ENCODE measurements at regions not wholly inside any gene's neighbourhood (a gene's known extent, or its start where the extent isn't known, plus 50 kb on each side); places are given as distances from the start of the nearest gene placed in this dataset.

DNA sequence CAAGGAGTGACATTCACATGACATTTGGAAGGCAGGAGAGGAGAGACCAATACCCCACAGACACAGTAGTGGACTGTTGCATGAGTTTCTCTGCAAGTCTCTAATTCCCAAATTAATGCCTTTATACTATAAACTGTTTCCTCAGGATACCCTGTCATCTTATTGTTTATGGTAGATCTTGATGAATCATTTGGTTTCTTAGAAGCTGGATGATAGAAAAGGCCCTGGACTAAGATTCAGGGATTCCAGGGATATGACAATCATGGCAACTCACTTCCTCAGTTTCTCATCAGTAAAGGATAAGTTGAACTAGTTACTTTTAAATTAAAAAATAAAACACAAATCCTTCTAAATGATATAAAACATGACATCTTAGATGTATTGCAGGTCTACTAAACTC, 292.5 kb downstream of the TDRD15 start:
- intact Hi-C loops (cut with DNase I) = no loop called here
- no peak for TF ChIP-seq POLR2A (IDR thresholded peaks at IDR 0.05)
- TF ChIP-seq, protein P1, sequence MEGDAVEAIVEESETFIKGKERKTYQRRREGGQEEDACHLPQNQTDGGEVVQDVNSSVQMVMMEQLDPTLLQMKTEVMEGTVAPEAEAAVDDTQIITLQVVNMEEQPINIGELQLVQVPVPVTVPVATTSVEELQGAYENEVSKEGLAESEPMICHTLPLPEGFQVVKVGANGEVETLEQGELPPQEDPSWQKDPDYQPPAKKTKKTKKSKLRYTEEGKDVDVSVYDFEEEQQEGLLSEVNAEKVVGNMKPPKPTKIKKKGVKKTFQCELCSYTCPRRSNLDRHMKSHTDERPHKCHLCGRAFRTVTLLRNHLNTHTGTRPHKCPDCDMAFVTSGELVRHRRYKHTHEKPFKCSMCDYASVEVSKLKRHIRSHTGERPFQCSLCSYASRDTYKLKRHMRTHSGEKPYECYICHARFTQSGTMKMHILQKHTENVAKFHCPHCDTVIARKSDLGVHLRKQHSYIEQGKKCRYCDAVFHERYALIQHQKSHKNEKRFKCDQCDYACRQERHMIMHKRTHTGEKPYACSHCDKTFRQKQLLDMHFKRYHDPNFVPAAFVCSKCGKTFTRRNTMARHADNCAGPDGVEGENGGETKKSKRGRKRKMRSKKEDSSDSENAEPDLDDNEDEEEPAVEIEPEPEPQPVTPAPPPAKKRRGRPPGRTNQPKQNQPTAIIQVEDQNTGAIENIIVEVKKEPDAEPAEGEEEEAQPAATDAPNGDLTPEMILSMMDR (IDR thresholded peaks at IDR 0.05) = no peak
- no peak for TF ChIP-seq POLR2AphosphoS5 (IDR thresholded peaks at IDR 0.05; ENCODE audit: insufficient read depth in 1 of 2, low read depth in 1 of 2)
- H3K4me3 ChIP-seq = no peak overlapping the region
- H3K27ac ChIP-seq = no peak overlapping the region
- H3K4me1 ChIP-seq = no peaks in the 10 kb centered on the region
- no peak for DNase-seq (ENCODE audit: extremely low spot score in 2 of 2)
- H3K27me3 ChIP-seq = no peaks in the 10 kb centered on the region
- no peaks in the 10 kb centered on the region for H3K36me3 ChIP-seq
- H3K9me3 ChIP-seq = no peaks in the 10 kb centered on the region

DNA sequence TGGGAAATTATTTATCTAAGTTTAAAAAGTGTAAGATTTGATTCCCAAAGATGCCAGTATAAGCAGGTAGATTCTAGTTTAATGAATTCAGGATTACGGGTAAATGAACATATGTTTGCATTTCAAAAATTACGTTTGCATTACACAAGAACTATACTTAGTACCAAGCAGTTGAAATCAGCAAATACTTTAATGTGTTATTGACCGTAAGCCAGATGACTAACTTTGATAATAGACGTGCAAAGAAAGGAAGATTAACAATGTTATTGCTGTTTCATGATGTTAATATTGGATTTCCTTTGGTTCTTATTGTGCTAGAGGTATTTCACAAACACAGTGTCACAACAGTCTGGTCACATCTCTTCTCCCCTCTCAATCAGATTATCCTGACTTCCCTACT, 294.7 kb downstream of the TDRD15 start:
- no peaks in the 10 kb centered on the region for H3K27me3 ChIP-seq
- TF ChIP-seq, protein P1 (IDR thresholded peaks at IDR 0.05) = no peak
- TF ChIP-seq POLR2A (IDR thresholded peaks at IDR 0.05) (no peak), POLR2AphosphoS5 (IDR thresholded peaks at IDR 0.05; ENCODE audit: insufficient read depth in 1 of 2, low read depth in 1 of 2) (no peak)
- DNase-seq (ENCODE audit: extremely low spot score in 2 of 2) = no peak
- no peaks in the 10 kb centered on the region for H3K9me3 ChIP-seq
- H3K36me3 ChIP-seq = no peaks in the 10 kb centered on the region
- H3K4me3 ChIP-seq = no peak overlapping the region
- intact Hi-C loops (cut with DNase I) = no loop called here
- no peaks in the 10 kb centered on the region for H3K4me1 ChIP-seq
- H3K27ac ChIP-seq = no peak overlapping the region

DNA sequence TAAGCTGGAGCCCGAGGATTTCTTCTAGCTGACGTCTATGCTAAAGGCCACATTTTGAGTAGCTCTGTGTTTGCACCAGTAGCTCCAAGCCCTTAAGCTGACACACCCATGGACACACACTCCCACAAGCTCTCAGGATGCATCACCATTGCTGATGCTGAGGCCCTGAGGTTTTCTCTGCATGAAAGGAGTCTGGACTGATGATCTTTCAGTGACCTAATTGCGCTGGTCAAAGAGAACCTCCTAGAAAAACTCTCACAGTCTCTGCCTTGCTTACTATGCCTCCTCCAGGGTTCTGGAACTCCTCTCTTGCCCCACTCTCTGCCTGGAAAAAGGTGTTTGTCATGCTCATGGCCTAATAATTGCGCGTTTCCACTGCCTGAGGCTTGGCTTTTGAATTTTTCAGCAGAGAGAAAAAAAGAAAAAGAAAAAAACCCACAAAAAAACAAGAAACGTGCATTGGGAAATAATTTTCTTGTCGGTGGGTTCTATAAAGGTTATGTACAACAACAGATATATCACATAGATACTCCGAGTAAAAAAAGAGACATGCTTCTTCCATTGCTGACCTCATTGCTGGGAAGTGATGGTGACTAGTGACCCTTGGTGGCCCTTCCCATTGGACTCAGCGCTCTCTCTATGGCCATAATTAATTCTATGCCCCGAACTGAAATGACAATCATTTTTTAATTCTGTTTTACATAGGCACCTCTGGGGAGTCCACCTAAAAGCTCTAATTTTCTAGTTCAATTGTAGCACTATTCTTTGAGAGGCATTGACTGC, 297.0 kb downstream of the TDRD15 start:
- no peak for DNase-seq (ENCODE audit: extremely low spot score in 2 of 2)
- no peaks in the 10 kb centered on the region for H3K36me3 ChIP-seq
- TF ChIP-seq POLR2AphosphoS5 (IDR thresholded peaks at IDR 0.05; ENCODE audit: insufficient read depth in 1 of 2, low read depth in 1 of 2) = no peak
- no peak for TF ChIP-seq POLR2A (IDR thresholded peaks at IDR 0.05)
- TF ChIP-seq, protein P1 (IDR thresholded peaks at IDR 0.05) = no peak
- H3K27me3 ChIP-seq = no peaks in the 10 kb centered on the region
- intact Hi-C loops (cut with DNase I) = no loop called here
- H3K4me1 ChIP-seq = no peaks in the 10 kb centered on the region
- no peaks in the 10 kb centered on the region for H3K9me3 ChIP-seq
- H3K27ac ChIP-seq = no peak overlapping the region
- no peak overlapping the region for H3K4me3 ChIP-seq

DNA sequence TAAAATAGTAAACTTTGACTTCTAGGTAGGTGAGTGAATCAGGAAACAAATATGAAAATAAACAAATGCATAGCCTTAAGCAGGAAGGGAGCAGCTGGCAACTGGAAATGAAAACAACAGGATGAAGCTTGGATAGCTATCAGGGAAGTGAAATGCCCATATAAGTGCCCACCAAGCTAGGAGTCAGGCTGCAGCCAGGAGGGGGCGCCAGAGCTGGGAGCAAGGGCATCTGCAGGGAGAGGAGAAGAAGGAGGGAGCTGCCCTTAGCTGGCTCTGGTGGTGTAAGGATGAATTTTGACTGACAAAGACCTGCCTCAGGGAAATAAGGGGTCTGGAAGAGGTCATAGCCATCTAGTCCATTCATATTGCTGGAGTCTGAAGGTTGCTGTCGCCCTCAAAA, 298.3 kb downstream of the TDRD15 start:
- TF ChIP-seq, protein P1 (IDR thresholded peaks at IDR 0.05) = no peak
- no peak for TF ChIP-seq POLR2AphosphoS5 (IDR thresholded peaks at IDR 0.05; ENCODE audit: insufficient read depth in 1 of 2, low read depth in 1 of 2)
- TF ChIP-seq POLR2A (IDR thresholded peaks at IDR 0.05) = no peak
- intact Hi-C loops (cut with DNase I) = no loop called here
- H3K27ac ChIP-seq = no peak overlapping the region

DNA sequence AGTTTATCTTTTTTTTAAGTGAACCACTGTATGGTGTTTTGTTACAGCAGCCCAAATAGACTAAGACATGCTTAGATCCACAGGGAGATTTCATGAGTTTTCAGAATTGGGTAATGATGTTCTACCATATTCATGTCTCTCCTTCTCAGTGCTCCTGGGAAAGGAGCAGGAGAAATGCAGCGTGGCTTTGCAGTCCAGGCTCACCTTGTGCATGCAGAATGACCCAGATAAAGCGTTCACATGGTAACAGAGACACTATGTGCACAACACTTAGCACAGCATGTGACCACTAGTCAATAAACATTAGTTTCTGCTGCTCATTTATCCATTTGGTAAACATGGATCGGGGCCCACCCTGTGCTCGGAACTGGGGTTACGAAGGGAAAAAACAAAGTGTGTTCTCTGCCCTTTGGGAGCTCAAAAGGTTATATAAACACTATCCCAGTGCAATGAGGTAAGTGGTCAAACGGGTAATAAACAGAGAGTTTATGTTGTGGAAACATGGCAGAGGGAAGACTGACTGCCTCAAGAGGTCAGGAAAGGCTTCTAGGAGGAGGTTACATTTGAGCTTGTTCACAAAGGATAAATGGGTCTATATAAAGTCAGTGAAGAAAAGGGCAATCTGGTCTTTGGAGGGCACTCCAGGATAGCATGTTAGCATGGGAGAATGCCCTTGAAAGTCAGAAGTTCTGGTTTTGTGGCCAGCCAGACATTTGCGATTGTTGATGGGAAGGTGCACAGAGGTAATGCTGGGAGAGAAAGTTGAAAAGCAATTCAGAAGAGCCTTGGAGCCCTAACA, 299.2 kb downstream of the TDRD15 start:
- TF ChIP-seq POLR2AphosphoS5 (IDR thresholded peaks at IDR 0.05; ENCODE audit: insufficient read depth in 1 of 2, low read depth in 1 of 2) = no peak
- TF ChIP-seq, protein P1 (IDR thresholded peaks at IDR 0.05) = no peak
- TF ChIP-seq POLR2A (IDR thresholded peaks at IDR 0.05) = no peak
- Histone ChIP-seq H3K4me1 (no peaks in the 10 kb centered on the region), H3K27me3 (no peaks in the 10 kb centered on the region), H3K4me3 (no peak overlapping the region), H3K27ac (no peak overlapping the region), H3K36me3 (no peaks in the 10 kb centered on the region), H3K9me3 (no peaks in the 10 kb centered on the region)
- intact Hi-C loops (cut with DNase I) = no loop called here
- no peak for DNase-seq (ENCODE audit: extremely low spot score in 2 of 2)

More for the DNA sequence above, 298.3 kb downstream of the TDRD15 start:
- no peak overlapping the region for H3K4me3 ChIP-seq
- no peaks in the 10 kb centered on the region for H3K27me3 ChIP-seq
- no peak for DNase-seq (ENCODE audit: extremely low spot score in 2 of 2)
- no peaks in the 10 kb centered on the region for H3K4me1 ChIP-seq
- H3K36me3 ChIP-seq = no peaks in the 10 kb centered on the region
- no peaks in the 10 kb centered on the region for H3K9me3 ChIP-seq

Measured in vagina (tissue), 2 donors.